ENCODE measurements at regions not wholly inside any gene's neighbourhood (a gene's known extent, or its start where the extent isn't known, plus 50 kb on each side); places are given as distances from the start of the nearest gene placed in this dataset.

GRCh38 chrX:4964112-4964511 is 1250.7 kb upstream of the PRKX start:
- TF ChIP-seq PAX5 (IDR thresholded peaks at IDR 0.05; ENCODE audit: insufficient read depth, low read length, severe bottlenecking) (no peak), POLR2AphosphoS5 (IDR thresholded peaks at IDR 0.05; ENCODE audit: low read depth, low read length) (no peak), POLR2A (IDR thresholded peaks at IDR 0.05; ENCODE audit: low read depth, low read length) (no peak), TAF1 (IDR thresholded peaks at IDR 0.05; ENCODE audit: low read depth, low read length) (no peak), SPI1 (IDR thresholded peaks at IDR 0.05; ENCODE audit: low read depth, low read length) (no peak), POU2F2 (IDR thresholded peaks at IDR 0.05; ENCODE audit: low read depth, low read length) (no peak)

Data from GM12891 (cell line).